Mononuclear cell (primary cell): ENCODE measurements at regions not wholly inside any gene's neighbourhood (a gene's known extent, or its start where the extent isn't known, plus 50 kb on each side); places are given as distances from the start of the nearest gene placed in this dataset.
"Not testable (repeated sequence)": the region's sequence is repeated elsewhere in the genome, so short reads cannot be mapped to it uniquely, and the experiment has no call there.

Experiments
- H3K27me3 ChIP-seq: 2 replicates; pipeline ENCODE4 v1.6.0; 2011; ENCODE audit warnings: low read length, control low read depth; ENCODE audit not compliant: insufficient read depth
- H3K4me1 ChIP-seq: 2 replicates; pipeline ENCODE4 v1.5.1; 2011; ENCODE audit warnings: mild to moderate bottlenecking, low read length, control low read depth; ENCODE audit not compliant: insufficient read depth
- H3K4me3 ChIP-seq: 2 replicates; pipeline ENCODE4 v1.5.1; 2011; ENCODE audit warnings: mild to moderate bottlenecking, low read length, moderate library complexity
- H3K9me3 ChIP-seq: 2 replicates; pipeline ENCODE4 v1.5.1; 2011; ENCODE audit warnings: low read depth, mild to moderate bottlenecking, control low read depth, low read length

GRCh38 chr10:30687698-30688213 is 58.2 kb upstream of the LYZL2 start:
- no peak overlapping the region for H3K4me3 ChIP-seq

GRCh38 chr10:30686708-30687107 is 57.2 kb upstream of the LYZL2 start:
- peaks cover 5% of the 10 kb centered on the region for H3K4me1 ChIP-seq
- no peak overlapping the region for H3K4me3 ChIP-seq
- peaks cover 14% of the 10 kb centered on the region for H3K27me3 ChIP-seq
- no peaks in the 10 kb centered on the region for H3K9me3 ChIP-seq

More at GRCh38 chr10:30687698-30688213, 58.2 kb upstream of the LYZL2 start:
- H3K4me1 ChIP-seq: peaks cover 5% of the 10 kb centered on the region
- H3K27me3 ChIP-seq: peaks cover 12% of the 10 kb centered on the region
- no peaks in the 10 kb centered on the region for H3K9me3 ChIP-seq

- peaks cover 24% of the 10 kb centered on the region for H3K27me3 ChIP-seq
- H3K9me3 ChIP-seq: peaks cover 4% of the 10 kb centered on the region
- peaks cover 5% of the 10 kb centered on the region for H3K4me1 ChIP-seq
- H3K4me3 ChIP-seq: no peak overlapping the region
Observed at GRCh38 chr10:30683496-30683895, 53.9 kb upstream of the LYZL2 start.

GRCh38 chr10:30682377-30683199 is 53.0 kb upstream of the LYZL2 start:
- not testable (repeated sequence) for H3K4me3 ChIP-seq, H3K4me1 ChIP-seq, H3K9me3 ChIP-seq
- peaks cover 24% of the 10 kb centered on the region for H3K27me3 ChIP-seq

GRCh38 chr10:30680908-30681307 is 51.4 kb upstream of the LYZL2 start:
- Histone ChIP-seq H3K4me3 (no peak overlapping the region), H3K9me3 (peaks cover 4% of the 10 kb centered on the region), H3K4me1 (peaks cover 5% of the 10 kb centered on the region), H3K27me3 (peaks cover 15% of the 10 kb centered on the region)
